ENCODE measurements at regions not wholly inside any gene's neighbourhood (a gene's known extent, or its start where the extent isn't known, plus 50 kb on each side); places are given as distances from the start of the nearest gene placed in this dataset.

DNA sequence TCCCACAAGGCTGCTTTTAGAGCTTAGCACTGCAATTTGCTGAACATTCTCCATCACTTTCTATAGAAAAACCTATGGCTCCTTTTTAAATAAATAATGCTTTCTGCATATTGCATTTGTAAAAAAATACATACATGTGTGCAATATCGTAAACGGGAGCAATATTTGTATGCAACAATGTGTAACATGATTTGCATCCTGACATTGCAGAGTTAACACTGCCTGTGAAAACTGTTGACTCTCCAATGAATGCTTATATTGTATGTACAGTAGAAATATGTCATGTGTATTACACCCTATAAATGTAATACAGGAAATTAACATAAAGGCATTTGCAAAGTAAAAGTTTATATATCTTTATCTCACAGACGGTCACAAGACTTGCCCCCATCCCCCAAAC lies 135.0 kb upstream of the PIEZO2 start:
- Histone ChIP-seq H3K9me3 (no peaks in the 10 kb centered on the region), H3K27me3 (no peaks in the 10 kb centered on the region), H3K27ac (peak overlapping the region in 2 of 3 donors; percentile 59 to 76), H3K36me3 (no peaks in the 10 kb centered on the region), H3K4me1 (peaks cover 0 to 16% (median 6%) of the 10 kb centered on the region in 4 donors), H3K4me3 (no peak overlapping the region)
- WGBS (ENCODE audit: insufficient coverage, low coverage, low lambda C conversion rate, missing lambda C conversion rate): 90% methylated on average over 3 of the region's 3 CpGs
- TF ChIP-seq CTCF (IDR thresholded peaks at IDR 0.05) (no peak), POLR2A (IDR thresholded peaks at IDR 0.05) (no peak)
- no peak for ATAC-seq
- no peak for DNase-seq
- intact Hi-C loops (cut with DNase I): no loop called here

DNA sequence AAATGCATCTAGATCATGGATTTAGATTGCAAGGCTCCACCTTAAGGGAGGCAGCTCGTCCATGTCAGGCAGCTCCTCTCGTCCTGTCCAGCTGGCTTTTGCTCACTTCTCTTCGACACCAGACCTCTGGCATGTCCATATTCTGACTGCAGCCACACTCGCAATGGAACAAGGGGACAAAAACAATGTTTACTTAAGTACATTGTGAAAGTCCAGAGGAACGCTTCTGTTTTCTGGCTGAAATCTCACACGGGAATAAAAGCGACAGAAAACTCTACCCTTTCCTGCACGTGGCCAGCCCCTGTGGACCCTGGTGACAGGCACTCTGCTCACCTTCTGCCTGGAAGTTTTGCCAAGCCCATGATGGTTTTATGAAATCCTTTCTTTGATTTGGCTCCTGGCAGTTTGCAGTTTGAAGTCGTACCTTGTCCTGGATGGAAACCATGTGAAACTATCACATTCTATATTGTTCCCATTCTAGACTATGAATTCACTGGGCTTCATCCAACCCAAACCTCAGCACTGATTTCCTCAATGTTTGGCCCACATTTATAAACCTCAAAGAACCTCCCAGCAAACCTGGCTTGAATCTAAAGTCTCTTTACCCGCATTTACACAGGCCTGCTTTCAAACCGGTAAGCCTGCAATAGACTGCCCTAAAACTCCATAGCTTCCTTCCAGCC lies 134.3 kb upstream of the PIEZO2 start:
- WGBS (ENCODE audit: insufficient coverage, low coverage, low lambda C conversion rate, missing lambda C conversion rate): 21% methylated on average over 11 of the region's 11 CpGs
- no peaks in the 10 kb centered on the region for H3K36me3 ChIP-seq
- peaks cover 0 to 19% (median 7%) of the 10 kb centered on the region in 4 donors for H3K4me1 ChIP-seq
- H3K27me3 ChIP-seq: no peaks in the 10 kb centered on the region
- TF ChIP-seq CTCF (IDR thresholded peaks at IDR 0.05): no peak
- TF ChIP-seq POLR2A (IDR thresholded peaks at IDR 0.05): peak; percentile 56
- peak overlapping the region in 2 of 3 donors; percentile 65 to 76 for H3K27ac ChIP-seq
- ATAC-seq (peak; percentile 93 to 97 (median 94)), DNase-seq (peak; percentile 56 to 92 (median 86))
- no peaks in the 10 kb centered on the region for H3K9me3 ChIP-seq
- H3K4me3 ChIP-seq: no peak overlapping the region
- intact Hi-C loops (cut with DNase I): no loop called here

DNA sequence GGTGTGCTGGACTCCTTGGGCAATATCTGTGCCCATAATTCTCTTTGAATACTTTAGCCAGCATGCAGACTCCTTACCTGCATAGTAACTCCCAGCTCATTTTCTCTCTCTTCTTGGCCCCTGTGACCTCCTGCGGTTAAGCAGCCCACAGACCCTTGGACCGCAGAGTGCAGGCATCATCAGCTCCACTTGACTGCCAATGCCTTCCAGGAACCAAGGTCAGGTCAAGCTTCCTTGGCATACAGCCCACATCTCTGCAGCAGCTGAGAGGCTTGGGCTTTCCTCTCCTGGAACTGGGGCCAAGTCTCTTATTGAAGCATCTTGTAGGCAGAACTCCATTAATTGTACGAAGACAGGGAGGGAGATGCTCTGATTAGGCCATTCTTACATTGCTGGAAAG lies 130.1 kb upstream of the PIEZO2 start:
- H3K9me3 ChIP-seq: no peaks in the 10 kb centered on the region
- H3K27me3 ChIP-seq: no peaks in the 10 kb centered on the region
- intact Hi-C loops (cut with DNase I): no loop called here
- ATAC-seq (peak in 2 of 4 donors; percentile 17 to 44), DNase-seq (peak; percentile 22 to 73 (median 69))
- no peak overlapping the region for H3K4me3 ChIP-seq
- H3K36me3 ChIP-seq: no peaks in the 10 kb centered on the region
- WGBS (ENCODE audit: insufficient coverage, low coverage, low lambda C conversion rate, missing lambda C conversion rate): 40% methylated on average over 3 of the region's 3 CpGs
- peaks cover 0 to 18% (median 6%) of the 10 kb centered on the region in 4 donors for H3K4me1 ChIP-seq
- TF ChIP-seq POLR2A (IDR thresholded peaks at IDR 0.05) (no peak), CTCF (IDR thresholded peaks at IDR 0.05) (no peak)
- no peak overlapping the region for H3K27ac ChIP-seq

GRCh38 chr18:11276678-11277077 lies 127.3 kb upstream of the PIEZO2 start:
- TF ChIP-seq CTCF (IDR thresholded peaks at IDR 0.05) (no peak), POLR2A (IDR thresholded peaks at IDR 0.05) (no peak)
- Histone ChIP-seq H3K4me1 (peaks cover 0 to 13% (median 3%) of the 10 kb centered on the region in 4 donors), H3K9me3 (no peaks in the 10 kb centered on the region), H3K27ac (no peak overlapping the region), H3K4me3 (no peak overlapping the region), H3K27me3 (no peaks in the 10 kb centered on the region), H3K36me3 (no peaks in the 10 kb centered on the region)
- WGBS (ENCODE audit: insufficient coverage, low coverage, low lambda C conversion rate, missing lambda C conversion rate): no CpG with 5 or more reads among the region's 2 CpGs
- intact Hi-C loops (cut with DNase I): no loop called here
- no peak for DNase-seq
- ATAC-seq: no peak

Data from right lobe of liver (tissue), 6 donors.